ENCODE measurements at regions not wholly inside any gene's neighbourhood (a gene's known extent, or its start where the extent isn't known, plus 50 kb on each side); places are given as distances from the start of the nearest gene placed in this dataset.
A peak's percentile ranks its signal among the peaks of the same experiment; 100 is the strongest.

DNA sequence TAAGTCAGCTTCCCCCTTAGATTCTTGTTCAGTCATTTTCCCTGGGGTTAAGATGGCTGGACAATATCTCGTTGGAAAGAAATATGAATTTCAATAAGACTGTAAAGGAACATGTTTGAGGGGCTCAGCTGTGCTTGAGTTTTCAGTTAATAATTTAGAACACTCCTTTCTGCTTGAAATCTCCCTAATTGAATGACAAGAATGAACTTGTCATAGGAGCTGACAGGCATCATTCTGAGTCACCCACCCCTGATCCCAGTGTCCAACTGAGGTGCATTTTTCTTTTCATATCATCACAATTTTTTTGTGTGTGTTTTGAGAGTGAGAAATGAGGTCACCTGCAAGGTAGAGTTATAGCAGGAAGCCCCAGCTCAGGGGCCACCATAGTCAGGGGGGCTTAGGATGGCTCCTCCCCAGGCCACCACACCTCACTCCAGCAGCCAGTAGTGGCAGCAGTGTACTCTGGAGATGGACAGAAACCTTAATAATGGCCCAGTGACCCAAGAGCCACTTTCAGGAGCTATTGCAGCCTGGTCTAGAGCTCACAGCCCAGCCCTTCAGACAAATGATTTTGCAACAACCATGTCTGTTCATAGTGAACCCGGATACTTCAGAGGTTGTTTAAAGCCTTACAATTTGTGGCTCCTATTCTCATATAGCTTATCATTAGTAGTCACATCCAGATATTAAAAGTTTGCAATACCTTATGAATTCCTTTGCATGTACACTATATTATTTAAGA lies 174.5 kb downstream of the MAIP1 start:
- Histone ChIP-seq H3K4me3 (no peak overlapping the region), H3K27ac (no peak overlapping the region)

- Histone ChIP-seq H3K4me3 (no peak overlapping the region), H3K27ac (no peak overlapping the region)
Measured at GRCh38 chr2:200130762-200131166, 175.4 kb downstream of the MAIP1 start.

DNA sequence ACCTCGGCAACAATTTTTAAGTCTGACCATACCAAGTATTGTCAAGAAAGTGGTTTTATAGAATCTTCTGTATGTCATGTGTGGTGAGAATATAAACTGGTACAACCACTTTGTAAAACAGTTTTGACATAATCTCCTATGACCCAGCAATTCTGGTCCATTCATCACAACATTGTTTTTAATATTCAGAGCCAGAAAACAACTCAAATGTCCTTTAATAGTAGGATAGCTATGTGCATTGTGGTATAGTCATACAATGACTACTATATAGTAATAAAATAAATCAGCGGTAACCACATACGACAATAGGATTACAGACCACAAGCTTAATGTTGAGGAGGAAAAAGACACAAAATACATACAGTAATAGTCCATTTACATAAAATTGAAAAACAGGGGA lies 175.2 kb upstream of the SPATS2L start:
- H3K4me3 ChIP-seq, result no peak overlapping the region
- no peak overlapping the region for H3K27ac ChIP-seq

GRCh38 chr2:200135082-200135481 lies 171.4 kb upstream of the SPATS2L start:
- H3K4me3 ChIP-seq, result no peak overlapping the region
- no peak overlapping the region for H3K27ac ChIP-seq

GRCh38 chr2:200136655-200137054 lies 169.8 kb upstream of the SPATS2L start:
- no peak overlapping the region for H3K27ac ChIP-seq
- no peak overlapping the region for H3K4me3 ChIP-seq

DNA sequence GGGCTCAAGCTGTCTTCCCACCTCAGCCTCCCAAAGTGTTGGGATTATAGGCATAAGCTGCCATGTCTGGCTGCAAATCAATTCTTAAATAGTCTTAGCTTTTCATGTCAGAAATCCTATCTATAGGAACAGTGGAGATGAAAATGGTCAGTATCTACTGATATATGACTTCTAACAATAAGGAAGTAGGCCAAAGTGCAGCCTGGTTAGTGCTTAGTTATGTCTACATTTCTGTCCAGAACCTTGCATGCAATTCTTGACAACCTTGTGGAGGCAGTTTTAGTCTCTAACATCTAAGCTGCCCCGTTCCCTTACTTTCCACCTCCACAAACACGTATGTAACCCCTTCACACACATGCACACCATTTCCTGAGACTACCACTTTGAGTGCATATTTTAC lies 169.2 kb upstream of the SPATS2L start:
- no peak overlapping the region for H3K27ac ChIP-seq
- H3K4me3 ChIP-seq, result no peak overlapping the region

DNA sequence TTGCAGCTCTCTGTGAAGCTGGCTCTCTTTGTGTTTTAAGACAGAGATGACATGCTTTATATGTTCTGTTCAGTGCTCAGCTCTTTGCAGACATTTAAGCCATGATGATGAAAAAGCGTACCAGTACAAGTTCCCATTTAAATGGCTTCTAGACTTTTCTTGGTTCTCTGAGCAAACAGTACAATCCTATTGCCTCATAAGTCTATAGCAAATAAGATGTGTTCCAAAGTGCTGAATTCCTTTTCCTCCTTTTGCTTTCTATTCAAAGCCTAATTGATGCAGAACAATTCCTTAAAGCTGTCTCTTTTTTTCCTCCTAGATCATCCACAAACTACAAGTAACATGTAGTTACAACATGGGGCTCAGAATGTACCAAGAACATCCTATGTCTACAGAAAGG lies 168.8 kb upstream of the SPATS2L start:
- Histone ChIP-seq H3K4me3 (no peak overlapping the region), H3K27ac (no peak overlapping the region)

DNA sequence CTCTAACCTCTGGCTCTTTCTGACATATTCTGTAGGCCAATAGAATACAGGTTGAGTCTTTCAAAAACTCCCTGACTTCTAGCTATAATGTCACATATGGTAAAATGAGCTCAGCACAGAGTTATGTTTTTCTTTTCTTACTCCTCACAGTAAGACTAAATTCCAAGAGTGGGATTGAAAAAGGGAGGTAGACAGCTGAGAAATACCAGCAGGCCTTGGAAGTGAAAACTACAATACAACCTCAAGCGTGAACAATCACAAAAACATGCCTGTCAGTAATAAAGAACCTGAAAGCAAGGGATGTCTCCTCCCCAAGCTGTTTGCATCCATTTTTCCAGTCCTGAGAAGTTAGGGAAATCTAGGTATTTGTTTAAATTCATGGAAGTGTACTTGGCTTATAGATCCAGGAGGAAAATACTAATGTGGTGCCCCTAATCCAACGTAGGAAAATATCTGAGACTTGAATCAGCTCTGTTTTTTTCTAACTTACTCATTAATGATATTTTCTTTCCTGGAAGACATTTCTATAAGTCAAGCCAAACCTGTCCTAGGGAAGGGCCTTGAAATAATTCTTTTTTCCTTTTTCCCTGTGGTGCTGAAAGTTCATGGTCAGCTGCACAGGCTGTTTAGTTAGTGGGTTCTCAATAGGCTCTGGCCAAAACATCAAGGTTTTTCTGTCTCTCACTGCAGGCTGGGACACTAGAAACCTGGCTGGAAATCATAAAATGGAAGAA lies 167.9 kb upstream of the SPATS2L start:
- Histone ChIP-seq H3K4me3 (no peak overlapping the region), H3K27ac (no peak overlapping the region)

GRCh38 chr2:200144571-200144970 lies 161.9 kb upstream of the SPATS2L start:
- Histone ChIP-seq H3K4me3 (no peak overlapping the region), H3K27ac (no peak overlapping the region)

GRCh38 chr2:200146501-200146900 lies 160.0 kb upstream of the SPATS2L start:
- Histone ChIP-seq H3K4me3 (no peak overlapping the region), H3K27ac (no peak overlapping the region)

DNA sequence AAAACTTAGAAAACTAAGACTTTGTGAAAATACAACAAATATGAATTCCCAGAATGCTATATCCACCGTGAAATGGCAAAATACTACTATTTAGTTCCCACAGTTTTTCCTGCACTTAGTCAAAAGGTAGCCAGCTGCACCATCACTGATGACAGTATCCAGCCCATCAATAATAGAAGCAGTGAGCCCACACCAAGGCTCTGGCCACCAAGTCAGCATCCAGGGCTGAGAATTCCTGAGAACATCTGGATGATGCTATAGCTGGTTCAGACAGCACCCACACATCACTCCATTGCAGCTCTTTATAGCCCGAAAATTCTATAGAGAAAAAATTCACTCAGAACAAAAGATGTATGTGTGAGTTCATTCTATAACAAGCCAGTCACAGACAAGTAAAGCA lies 159.1 kb upstream of the SPATS2L start:
- no peak overlapping the region for H3K27ac ChIP-seq
- H3K4me3 ChIP-seq, result no peak overlapping the region

- Histone ChIP-seq H3K27ac (no peak overlapping the region), H3K4me3 (no peak overlapping the region)
Measured at GRCh38 chr2:200148366-200148765, 158.1 kb upstream of the SPATS2L start.

DNA sequence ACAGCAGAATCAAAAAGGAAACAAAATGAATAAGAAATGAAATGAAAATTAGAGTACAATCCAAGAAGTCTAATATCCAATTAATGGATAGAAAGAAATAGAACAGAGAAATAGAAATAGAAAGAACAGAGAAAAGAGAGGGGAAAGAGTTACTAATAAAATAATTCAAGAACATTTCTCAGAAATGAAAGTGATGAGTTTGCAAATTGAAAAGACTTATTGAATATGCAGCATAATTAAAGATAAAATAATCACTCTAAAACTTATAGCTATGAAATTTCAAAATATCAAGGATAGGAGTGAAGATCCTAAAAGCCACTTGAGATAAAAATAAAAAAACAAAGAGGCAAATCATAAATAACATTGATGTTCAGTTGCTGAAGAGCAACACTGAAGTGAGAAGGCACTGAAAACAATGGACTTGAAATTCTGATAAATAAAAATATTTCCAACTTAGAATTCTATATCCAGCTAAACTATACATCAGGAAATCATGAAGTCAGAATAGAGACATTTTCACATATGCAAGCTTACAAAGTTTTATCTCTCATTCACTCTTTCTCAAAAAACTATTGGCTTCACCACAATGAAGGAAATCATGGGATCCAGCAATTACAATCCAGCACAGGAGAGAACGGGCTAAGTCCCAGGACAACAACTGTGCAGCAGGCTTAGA lies 155.9 kb upstream of the SPATS2L start:
- H3K27ac ChIP-seq, result no peak overlapping the region
- no peak overlapping the region for H3K4me3 ChIP-seq

DNA sequence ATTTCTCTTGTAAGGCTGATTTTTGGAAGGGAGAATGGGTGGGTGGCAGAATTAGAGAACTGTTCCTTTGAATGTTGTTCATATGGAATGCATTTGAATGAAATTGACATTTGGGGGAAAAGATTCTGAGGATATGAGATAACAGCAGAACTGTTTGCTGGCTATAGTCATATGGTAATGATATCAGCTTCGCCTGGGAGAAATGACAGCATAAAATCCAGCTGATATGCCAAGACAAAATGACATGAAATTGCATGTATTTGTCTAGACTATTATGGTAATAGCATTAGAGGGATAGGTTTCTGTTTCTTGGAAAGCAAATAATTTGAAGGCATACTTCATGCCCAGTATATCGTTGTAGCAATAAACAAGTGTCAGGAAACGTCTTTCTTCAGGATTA lies 150.8 kb upstream of the SPATS2L start:
- Histone ChIP-seq H3K27ac (no peak overlapping the region), H3K4me3 (no peak overlapping the region)

GRCh38 chr2:200156166-200156835 lies 150.2 kb upstream of the SPATS2L start:
- no peak overlapping the region for H3K27ac ChIP-seq
- peak overlapping the region in 2 of 7 experiments; percentile 7 to 35 for H3K4me3 ChIP-seq

DNA sequence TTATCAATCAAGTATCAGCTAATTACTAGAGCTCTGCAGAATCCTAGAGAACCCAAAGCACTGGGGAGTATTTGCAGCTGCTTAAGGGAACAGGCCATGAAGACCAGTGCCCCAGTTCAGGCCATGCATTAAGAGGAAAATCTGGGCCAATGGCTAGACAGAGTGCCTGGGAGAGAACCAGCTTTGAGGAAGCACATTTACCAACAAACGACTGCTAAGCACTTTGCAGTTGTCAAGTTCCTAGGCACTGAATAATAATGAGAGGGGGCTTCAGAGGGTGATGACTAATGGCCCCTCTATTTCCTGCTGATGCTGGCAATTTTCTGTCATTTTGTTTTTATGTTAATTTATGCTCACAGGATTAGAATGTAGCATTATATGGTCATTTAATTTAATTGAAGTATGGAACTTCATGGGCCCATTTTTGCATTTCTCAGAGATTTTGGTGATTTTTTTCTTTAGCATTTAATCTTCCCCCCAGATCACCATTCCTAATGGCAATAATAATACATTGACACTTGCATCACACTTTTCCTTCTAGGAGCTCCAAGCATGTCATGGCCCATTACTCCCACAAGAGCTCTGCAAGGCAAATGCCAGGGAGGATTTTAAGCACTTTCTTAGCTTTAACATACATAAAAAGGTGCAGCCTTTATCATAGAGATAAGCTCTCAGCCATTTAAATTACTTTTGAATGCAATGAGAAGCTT lies 147.7 kb upstream of the SPATS2L start:
- H3K27ac ChIP-seq, result no peak overlapping the region
- H3K4me3 ChIP-seq, result no peak overlapping the region

DNA sequence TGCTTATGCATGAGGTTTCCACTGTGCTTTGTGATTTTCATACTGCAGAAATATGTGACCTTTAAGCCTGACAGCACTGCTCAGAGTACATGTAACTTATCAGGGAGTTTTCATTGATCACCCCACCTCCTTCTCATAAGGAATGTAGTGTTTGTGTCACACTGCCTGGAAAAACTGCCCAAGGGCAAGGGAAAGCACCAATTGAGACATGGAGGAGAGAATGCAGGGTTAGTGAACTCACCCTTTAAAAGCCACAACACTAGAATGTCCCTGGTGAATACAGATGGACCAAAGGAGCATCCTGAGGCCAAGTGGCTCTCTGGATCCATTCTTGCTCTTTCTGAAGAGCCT lies 147.2 kb upstream of the SPATS2L start:
- Histone ChIP-seq H3K4me3 (no peak overlapping the region), H3K27ac (no peak overlapping the region)

- Histone ChIP-seq H3K27ac (no peak overlapping the region), H3K4me3 (no peak overlapping the region)
Measured at GRCh38 chr2:200159829-200160781, 146.4 kb upstream of the SPATS2L start.

DNA sequence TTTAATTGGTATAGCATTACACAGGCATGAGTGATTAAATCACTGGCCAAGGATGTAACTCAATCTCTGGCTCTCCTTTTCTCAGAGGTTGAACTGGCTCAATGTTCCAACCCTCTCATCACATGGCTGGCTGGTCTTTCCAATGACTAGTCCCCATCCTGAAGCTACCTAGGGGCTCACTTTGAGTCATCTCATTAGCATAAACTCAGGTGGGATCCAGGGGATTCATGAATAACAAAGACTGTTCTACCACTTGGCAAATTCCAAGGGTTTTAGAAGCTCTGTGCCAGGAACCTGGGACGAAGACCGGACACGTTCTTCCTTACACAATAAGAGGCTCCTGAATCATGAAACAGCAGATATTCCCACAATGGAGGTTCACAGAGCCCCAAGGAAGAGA lies 145.0 kb upstream of the SPATS2L start:
- no peak overlapping the region for H3K27ac ChIP-seq

More for the DNA sequence above, 145.0 kb upstream of the SPATS2L start:
- no peak overlapping the region for H3K4me3 ChIP-seq

All from skin epidermis (tissue), 12 donors.